ENCODE measurements at regions not wholly inside any gene's neighbourhood (a gene's known extent, or its start where the extent isn't known, plus 50 kb on each side); places are given as distances from the start of the nearest gene placed in this dataset.

DNA sequence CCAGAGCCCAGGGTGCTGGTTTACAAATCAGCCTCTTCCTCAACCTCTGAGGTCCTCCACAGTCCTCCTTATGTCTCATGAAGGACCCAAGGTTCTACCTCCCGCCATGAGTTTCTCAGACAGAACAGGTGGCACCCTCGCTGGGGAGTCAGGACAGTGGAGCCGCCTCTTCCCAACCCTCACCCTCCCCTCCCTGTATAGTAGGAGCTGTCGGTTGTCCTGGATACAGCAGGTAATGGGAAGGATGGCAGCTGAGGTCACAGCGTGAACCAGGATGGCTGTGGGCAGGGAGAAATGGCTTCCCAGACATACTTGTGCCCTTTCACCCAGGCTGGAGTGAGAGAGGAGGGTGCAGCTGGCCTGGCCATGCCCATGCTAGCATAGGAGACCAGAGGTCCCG, 134.6 kb downstream of the CHST1 start:
- Histone ChIP-seq H4K20me1 (ENCODE audit: insufficient read depth) (no peaks in the 10 kb centered on the region), H3K36me3 (ENCODE audit: low read depth) (no peaks in the 10 kb centered on the region), H3K4me2 (no peak overlapping the region), H3F3A (ENCODE audit: insufficient read depth, low read depth) (no peaks in the 10 kb centered on the region), H3K9me3 (ENCODE audit: insufficient read depth, low read depth) (no peaks in the 10 kb centered on the region), H3K79me2 (ENCODE audit: low read depth) (no peaks in the 10 kb centered on the region), H3K27ac (no peak overlapping the region), H2AFZ (no peak overlapping the region), H3K4me1 (replicated peaks; ENCODE audit: insufficient read depth) (no peaks in the 10 kb centered on the region), H3K4me3 (no peak overlapping the region), H3K27me3 (ENCODE audit: insufficient read depth, low read depth) (peaks cover 59% of the 10 kb centered on the region), H3K9me2 (ENCODE audit: insufficient read depth) (no peaks in the 10 kb centered on the region)
- TF ChIP-seq, protein P1, sequence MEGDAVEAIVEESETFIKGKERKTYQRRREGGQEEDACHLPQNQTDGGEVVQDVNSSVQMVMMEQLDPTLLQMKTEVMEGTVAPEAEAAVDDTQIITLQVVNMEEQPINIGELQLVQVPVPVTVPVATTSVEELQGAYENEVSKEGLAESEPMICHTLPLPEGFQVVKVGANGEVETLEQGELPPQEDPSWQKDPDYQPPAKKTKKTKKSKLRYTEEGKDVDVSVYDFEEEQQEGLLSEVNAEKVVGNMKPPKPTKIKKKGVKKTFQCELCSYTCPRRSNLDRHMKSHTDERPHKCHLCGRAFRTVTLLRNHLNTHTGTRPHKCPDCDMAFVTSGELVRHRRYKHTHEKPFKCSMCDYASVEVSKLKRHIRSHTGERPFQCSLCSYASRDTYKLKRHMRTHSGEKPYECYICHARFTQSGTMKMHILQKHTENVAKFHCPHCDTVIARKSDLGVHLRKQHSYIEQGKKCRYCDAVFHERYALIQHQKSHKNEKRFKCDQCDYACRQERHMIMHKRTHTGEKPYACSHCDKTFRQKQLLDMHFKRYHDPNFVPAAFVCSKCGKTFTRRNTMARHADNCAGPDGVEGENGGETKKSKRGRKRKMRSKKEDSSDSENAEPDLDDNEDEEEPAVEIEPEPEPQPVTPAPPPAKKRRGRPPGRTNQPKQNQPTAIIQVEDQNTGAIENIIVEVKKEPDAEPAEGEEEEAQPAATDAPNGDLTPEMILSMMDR (conservative IDR thresholded peaks at IDR 0.05): no peak
- TF ChIP-seq EZH2 (IDR thresholded peaks at IDR 0.05; ENCODE audit: low read depth): no peak
- intact Hi-C loops (cut with micrococcal nuclease; ENCODE audit: unreplicated experiment): no loop called here
- DNase-seq: no peak
- BruUV-seq (replicated peaks): no TSS peak
- CTCF ChIA-PET: interaction anchor here (0.7 kb wide), 1 partner anchor 19 kb away, joined by 3 read pairs; no protein-coding TSS in a partner anchor
- POLR2A ChIA-PET (ENCODE audit: unreplicated experiment): no interaction called here

DNA sequence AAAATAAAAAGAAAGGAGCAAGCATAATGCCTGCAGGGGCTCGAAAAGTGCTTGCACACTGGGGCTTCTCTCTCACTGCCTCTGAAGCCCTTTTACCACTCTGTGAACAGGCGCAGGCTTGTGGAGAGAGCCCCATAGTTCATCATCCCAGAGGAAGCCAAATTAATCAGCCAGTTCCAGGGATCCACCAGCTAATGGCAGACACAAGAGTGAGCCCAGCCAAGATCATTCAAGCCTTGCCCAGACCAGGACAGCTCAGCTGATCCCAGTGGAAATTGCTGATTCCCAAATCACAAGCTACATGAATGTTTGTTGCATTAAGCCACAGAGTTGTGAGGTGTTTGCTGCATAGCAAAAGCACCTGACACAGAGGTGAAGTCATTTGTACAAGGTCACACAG, 135.3 kb downstream of the CHST1 start:
- TF ChIP-seq, protein P1 (conservative IDR thresholded peaks at IDR 0.05): no peak
- no peak for TF ChIP-seq EZH2 (IDR thresholded peaks at IDR 0.05; ENCODE audit: low read depth)
- Histone ChIP-seq H3K4me2 (no peak overlapping the region), H3K9me2 (ENCODE audit: insufficient read depth) (no peaks in the 10 kb centered on the region), H3K36me3 (ENCODE audit: low read depth) (no peaks in the 10 kb centered on the region), H3F3A (ENCODE audit: insufficient read depth, low read depth) (no peaks in the 10 kb centered on the region), H3K9me3 (ENCODE audit: insufficient read depth, low read depth) (no peaks in the 10 kb centered on the region), H3K4me3 (no peak overlapping the region), H3K27ac (no peak overlapping the region), H4K20me1 (ENCODE audit: insufficient read depth) (no peaks in the 10 kb centered on the region), H2AFZ (no peak overlapping the region), H3K4me1 (replicated peaks; ENCODE audit: insufficient read depth) (no peaks in the 10 kb centered on the region), H3K79me2 (ENCODE audit: low read depth) (no peaks in the 10 kb centered on the region), H3K27me3 (ENCODE audit: insufficient read depth, low read depth) (peaks cover 65% of the 10 kb centered on the region)
- intact Hi-C loops (cut with micrococcal nuclease; ENCODE audit: unreplicated experiment): no loop called here
- ChIA-PET POLR2A (ENCODE audit: unreplicated experiment) (no interaction called here), CTCF (interaction anchor here (0.7 kb wide), 1 partner anchor 18 kb away, joined by 3 read pairs; no protein-coding TSS in a partner anchor)
- no peak for DNase-seq
- no TSS peak for BruUV-seq (replicated peaks)

DNA sequence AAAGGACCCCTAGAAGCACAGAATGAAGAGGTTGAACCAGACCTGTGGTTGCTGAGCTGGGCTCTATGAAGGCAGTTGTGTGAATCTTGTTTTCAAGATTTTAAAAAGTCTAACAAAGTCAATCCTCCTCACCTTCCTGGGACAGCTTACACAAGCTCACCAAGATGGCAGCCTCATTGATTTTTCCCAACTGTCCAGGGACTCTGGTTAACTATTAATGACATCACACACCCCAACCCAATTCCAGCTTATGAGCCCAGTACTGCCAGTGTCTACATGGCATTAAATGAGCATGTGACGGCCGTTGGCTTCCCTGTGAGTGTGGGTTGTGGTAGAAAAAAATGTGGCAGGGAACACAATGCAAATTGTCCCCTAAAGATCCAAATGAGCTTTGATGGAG, 137.0 kb downstream of the CHST1 start:
- no peak overlapping the region for H3K27ac ChIP-seq
- ChIA-PET CTCF (no interaction called here), POLR2A (ENCODE audit: unreplicated experiment) (no interaction called here)
- TF ChIP-seq EZH2 (IDR thresholded peaks at IDR 0.05; ENCODE audit: low read depth): no peak
- TF ChIP-seq, protein P1 (conservative IDR thresholded peaks at IDR 0.05): no peak
- H3K9me2 ChIP-seq (ENCODE audit: insufficient read depth): no peaks in the 10 kb centered on the region
- BruUV-seq (replicated peaks): no TSS peak
- no peaks in the 10 kb centered on the region for H3K36me3 ChIP-seq (ENCODE audit: low read depth)
- H3F3A ChIP-seq (ENCODE audit: insufficient read depth, low read depth): no peaks in the 10 kb centered on the region
- DNase-seq: no peak
- H3K4me3 ChIP-seq: no peak overlapping the region
- peaks cover 73% of the 10 kb centered on the region for H3K27me3 ChIP-seq (ENCODE audit: insufficient read depth, low read depth)
- no peaks in the 10 kb centered on the region for H4K20me1 ChIP-seq (ENCODE audit: insufficient read depth)
- H3K4me2 ChIP-seq: no peak overlapping the region
- no peaks in the 10 kb centered on the region for H3K79me2 ChIP-seq (ENCODE audit: low read depth)
- intact Hi-C loops (cut with micrococcal nuclease; ENCODE audit: unreplicated experiment): no loop called here
- no peaks in the 10 kb centered on the region for H3K4me1 ChIP-seq (replicated peaks; ENCODE audit: insufficient read depth)
- H3K9me3 ChIP-seq (ENCODE audit: insufficient read depth, low read depth): no peaks in the 10 kb centered on the region
- no peak overlapping the region for H2AFZ ChIP-seq

All from PC-9 (cell line).